Esophagus muscularis mucosa (tissue), 4 donors: ENCODE measurements at regions not wholly inside any gene's neighbourhood (a gene's known extent, or its start where the extent isn't known, plus 50 kb on each side); places are given as distances from the start of the nearest gene placed in this dataset.
A peak's percentile ranks its signal among the peaks of the same experiment; 100 is the strongest.

Source experiments
- DNase-seq: peaks from one replicate; pipeline ENCODE4 v3.0.0-alpha.2; 2017; ENCODE audit errors: extremely low spot score
- H3K27ac ChIP-seq, 4 donors: fragments of 200-600 bp; sonication (generic); replicated peaks in 1 of 4; 1 replicate in 3 of 4; 2 replicates in 1 of 4; pipeline ENCODE4 v1.5.1; 2016 to 2019; ENCODE audit warnings: mild to moderate bottlenecking in 1 of 4
- H3K27me3 ChIP-seq, 4 donors: fragments of 200-600 bp; sonication (generic); one replicate each; pipeline versions ENCODE4 v1.5.1 to v1.6.0; 2016 to 2019
- H3K36me3 ChIP-seq, 4 donors: fragments of 200-600 bp; sonication (generic); one replicate each; pipeline ENCODE4 v1.5.1; 2016 to 2019
- H3K4me1 ChIP-seq, 4 donors: fragments of 200-600 bp; sonication (generic); one replicate each; pipeline ENCODE4 v1.5.1; 2016 to 2019
- H3K4me3 ChIP-seq, 4 donors: fragments of 200-600 bp; sonication (generic); 1 replicate in 2 of 4; 2 replicates in 2 of 4; pipeline ENCODE4 v1.5.1; 2016 to 2019; ENCODE audit warnings: mild to moderate bottlenecking in 4 of 4, moderate library complexity in 1 of 4
- H3K9me3 ChIP-seq, 4 donors: fragments of 200-600 bp; sonication (generic); 1 replicate in 3 of 4; 2 replicates in 1 of 4; pipeline ENCODE4 v1.5.1; 2016 to 2019
- EP300 ChIP-seq: sonication (generic); formaldehyde crosslinking; IDR thresholded peaks from one replicate; pipeline ENCODE4 v1.6.1; 2017; ENCODE audit warnings: antibody characterized with exemption
- POLR2A ChIP-seq: fragments of 450-650 bp; IDR thresholded peaks from one replicate; pipeline ENCODE4 v1.6.1; 2017; ENCODE audit warnings: antibody characterized with exemption, moderate library complexity, mild to moderate bottlenecking, low read depth
- POLR2AphosphoS5 ChIP-seq, 2 donors: sonication (generic); formaldehyde crosslinking; IDR thresholded peaks; one replicate each; pipeline ENCODE4 v1.6.1; 2017; ENCODE audit warnings: antibody characterized with exemption in 2 of 2
- WGBS: methylation state at CpG from one replicate; pipeline ENCODE4 v1.1.5; 2018; 5-methylcytosine and 5-hydroxymethylcytosine counted together
- intact Hi-C: fragments of 100-400 bp; cut with DNase I; formaldehyde crosslinking; loops from one replicate; pipeline ENCODE4 v1.15.1; 2023
- TF ChIP-seq, protein P1 (sequence below), 3 experiments: fragments of 200-600 bp in 2 of 3; fragments of 450-650 bp in 1 of 3; sonication (generic) in 2 of 3; IDR thresholded peaks; one replicate each; pipeline ENCODE4 v1.5.1; 2017 to 2019; ENCODE audit warnings: antibody characterized with exemption in 3 of 3, mild to moderate bottlenecking in 2 of 3, moderate library complexity in 1 of 3

DNA sequence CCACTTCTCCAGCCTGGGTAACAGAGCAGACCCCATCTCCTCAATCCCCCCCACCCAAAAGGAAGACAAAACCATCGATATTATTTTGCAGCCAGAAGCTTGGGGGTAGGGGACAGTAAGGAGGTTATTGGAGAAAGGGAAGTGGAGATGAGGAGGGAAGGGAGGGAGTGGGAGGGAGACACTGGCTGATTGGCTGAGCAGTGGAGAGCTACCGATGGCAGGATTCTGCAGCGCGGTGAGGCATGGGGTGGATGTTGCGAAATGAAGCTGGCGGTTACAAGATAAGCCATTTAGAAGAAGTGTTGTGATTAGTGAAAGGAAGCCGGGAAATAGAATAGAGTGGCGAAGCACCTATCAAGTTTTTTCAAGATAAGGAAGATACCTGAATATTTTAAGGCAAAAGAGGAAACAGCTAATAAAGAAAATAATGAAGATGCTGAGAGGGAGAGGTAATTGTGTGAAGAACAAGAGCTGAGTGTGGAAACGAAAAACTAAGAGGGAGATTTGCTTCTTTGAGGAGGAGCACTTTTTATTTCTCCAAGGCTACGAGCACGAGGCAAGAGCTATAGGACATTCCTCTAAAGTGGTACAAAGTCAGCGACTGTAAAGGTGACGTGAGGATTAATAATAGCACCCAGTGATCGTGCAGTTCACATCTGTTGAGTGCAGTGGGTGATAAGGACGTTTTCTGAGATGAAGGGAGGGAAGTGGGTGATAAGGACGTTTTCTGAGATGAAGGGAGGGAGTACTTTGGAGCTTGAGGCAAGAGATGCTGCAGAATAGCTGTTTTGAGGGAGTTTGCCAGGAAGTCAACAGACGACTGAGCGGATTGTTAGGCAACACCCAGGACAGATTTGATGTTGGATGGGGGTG, 103.2 kb upstream of the KIF26B start:
- 71% methylated on average over 18 of the region's 18 CpGs for WGBS

DNA sequence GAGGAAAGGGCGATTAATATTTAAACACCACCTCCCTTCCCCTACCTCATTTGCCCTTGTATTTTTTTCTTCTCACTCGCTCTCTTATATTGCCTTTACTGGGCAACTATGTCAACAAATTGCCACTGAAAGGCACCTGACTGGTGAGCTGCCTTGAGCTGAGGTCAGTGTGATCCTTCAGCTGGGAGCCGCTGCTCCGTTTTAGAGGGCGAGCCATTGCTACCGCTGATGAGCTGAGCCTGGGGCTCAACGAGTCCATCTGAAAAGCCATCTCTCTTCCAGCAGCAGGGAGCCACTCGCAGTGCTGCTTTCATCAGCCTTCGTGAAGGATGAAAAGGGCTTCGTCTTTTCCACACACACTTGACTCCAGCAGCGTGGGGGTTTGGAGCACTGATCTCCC, 108.0 kb upstream of the KIF26B start:
- no peak overlapping the region for H3K4me3 ChIP-seq
- intact Hi-C loops = no loop called here
- no peaks in the 10 kb centered on the region for H3K9me3 ChIP-seq
- peaks cover 4 to 25% (median 10%) of the 10 kb centered on the region in 4 donors for H3K4me1 ChIP-seq
- no peaks in the 10 kb centered on the region for H3K36me3 ChIP-seq
- no peak for DNase-seq
- H3K27ac ChIP-seq = no peak overlapping the region
- TF ChIP-seq POLR2AphosphoS5 (IDR thresholded peaks at IDR 0.05) (no peak), EP300 (no peak), POLR2A (no peak)
- TF ChIP-seq, protein P1, sequence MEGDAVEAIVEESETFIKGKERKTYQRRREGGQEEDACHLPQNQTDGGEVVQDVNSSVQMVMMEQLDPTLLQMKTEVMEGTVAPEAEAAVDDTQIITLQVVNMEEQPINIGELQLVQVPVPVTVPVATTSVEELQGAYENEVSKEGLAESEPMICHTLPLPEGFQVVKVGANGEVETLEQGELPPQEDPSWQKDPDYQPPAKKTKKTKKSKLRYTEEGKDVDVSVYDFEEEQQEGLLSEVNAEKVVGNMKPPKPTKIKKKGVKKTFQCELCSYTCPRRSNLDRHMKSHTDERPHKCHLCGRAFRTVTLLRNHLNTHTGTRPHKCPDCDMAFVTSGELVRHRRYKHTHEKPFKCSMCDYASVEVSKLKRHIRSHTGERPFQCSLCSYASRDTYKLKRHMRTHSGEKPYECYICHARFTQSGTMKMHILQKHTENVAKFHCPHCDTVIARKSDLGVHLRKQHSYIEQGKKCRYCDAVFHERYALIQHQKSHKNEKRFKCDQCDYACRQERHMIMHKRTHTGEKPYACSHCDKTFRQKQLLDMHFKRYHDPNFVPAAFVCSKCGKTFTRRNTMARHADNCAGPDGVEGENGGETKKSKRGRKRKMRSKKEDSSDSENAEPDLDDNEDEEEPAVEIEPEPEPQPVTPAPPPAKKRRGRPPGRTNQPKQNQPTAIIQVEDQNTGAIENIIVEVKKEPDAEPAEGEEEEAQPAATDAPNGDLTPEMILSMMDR (IDR thresholded peaks at IDR 0.05) = no peak
- WGBS = 88% methylated on average over 11 of the region's 11 CpGs
- no peaks in the 10 kb centered on the region for H3K27me3 ChIP-seq

More for the DNA sequence above, 103.2 kb upstream of the KIF26B start:
- H3K4me1 ChIP-seq = no peaks in the 10 kb centered on the region
- H3K27me3 ChIP-seq = no peaks in the 10 kb centered on the region
- no peak overlapping the region for H3K27ac ChIP-seq
- no peak for TF ChIP-seq POLR2AphosphoS5 (IDR thresholded peaks at IDR 0.05)
- TF ChIP-seq, protein P1 (IDR thresholded peaks at IDR 0.05) = no peak
- no peak for TF ChIP-seq EP300
- TF ChIP-seq POLR2A = no peak
- no peak for DNase-seq
- intact Hi-C loops = no loop called here
- H3K9me3 ChIP-seq = no peaks in the 10 kb centered on the region
- no peak overlapping the region for H3K4me3 ChIP-seq
- H3K36me3 ChIP-seq = peaks cover 0 to 6% (median 2%) of the 10 kb centered on the region in 4 donors

DNA sequence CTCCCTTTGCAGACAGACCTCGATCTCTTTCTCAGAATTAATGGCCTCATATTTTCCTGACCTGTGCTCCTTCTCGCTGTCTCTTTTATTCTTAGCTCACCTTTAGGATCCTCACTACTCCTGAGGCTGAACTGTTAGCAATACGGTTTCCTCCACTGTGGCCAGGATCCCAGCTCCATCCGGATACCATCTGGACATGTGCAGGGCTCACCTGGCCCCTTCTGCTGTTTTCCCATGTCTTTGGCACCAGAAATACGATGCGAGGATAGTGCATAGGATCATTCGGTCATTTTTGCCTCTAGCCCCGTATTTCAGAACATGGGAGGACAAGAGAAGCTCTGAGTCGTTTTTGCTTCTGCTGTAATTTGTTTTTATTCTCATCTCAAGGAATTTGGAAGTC, 108.5 kb upstream of the KIF26B start:
- H3K27ac ChIP-seq = no peak overlapping the region
- no peaks in the 10 kb centered on the region for H3K36me3 ChIP-seq
- WGBS = 92% methylated on average over 9 of the region's 9 CpGs
- intact Hi-C loops = no loop called here
- TF ChIP-seq EP300 = no peak
- no peak for TF ChIP-seq POLR2A
- TF ChIP-seq POLR2AphosphoS5 (IDR thresholded peaks at IDR 0.05) = no peak
- TF ChIP-seq, protein P1 (IDR thresholded peaks at IDR 0.05) = no peak
- peaks cover 4 to 25% (median 10%) of the 10 kb centered on the region in 4 donors for H3K4me1 ChIP-seq
- no peaks in the 10 kb centered on the region for H3K27me3 ChIP-seq
- H3K4me3 ChIP-seq = no peak overlapping the region
- DNase-seq = no peak
- no peaks in the 10 kb centered on the region for H3K9me3 ChIP-seq

DNA sequence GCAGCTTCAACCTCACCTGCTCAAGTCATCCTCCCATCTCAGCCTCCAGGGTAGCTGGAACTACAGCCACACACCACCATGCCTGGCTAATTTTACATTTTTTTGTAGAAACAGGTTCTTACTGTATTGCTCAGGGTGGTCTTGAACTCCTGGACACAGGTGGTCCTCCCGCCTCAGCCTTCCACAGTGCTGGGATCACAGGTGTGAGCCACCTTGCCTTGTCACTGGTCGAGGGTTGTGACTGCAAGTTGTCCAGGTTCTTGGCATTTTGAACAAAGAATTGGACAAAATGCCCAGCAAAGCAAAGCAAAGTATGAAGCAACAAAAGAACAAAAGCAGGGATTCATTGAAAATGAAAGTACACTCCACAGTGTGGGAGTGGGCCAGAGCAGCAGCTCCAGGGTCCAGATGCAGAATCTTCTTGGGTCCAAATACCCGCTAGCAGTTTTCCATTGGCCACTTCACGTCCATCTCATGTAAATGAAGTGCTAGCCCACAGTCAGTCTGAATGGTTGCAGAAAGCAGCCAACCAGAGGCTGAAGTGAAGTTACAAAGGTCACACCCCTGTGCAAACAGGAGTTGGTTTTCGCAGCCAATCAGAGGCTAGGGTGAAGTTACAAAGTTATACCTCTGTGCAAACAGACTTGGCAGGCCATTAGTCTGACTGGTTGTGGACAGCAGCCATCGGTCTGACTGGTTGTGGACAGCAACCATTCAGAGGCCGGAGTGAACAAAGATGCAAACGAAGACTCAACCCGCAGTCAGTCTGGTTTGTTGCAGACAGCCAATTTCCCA, 109.5 kb upstream of the KIF26B start:
- DNase-seq = no peak
- Histone ChIP-seq H3K4me1 (peaks cover 4 to 25% (median 10%) of the 10 kb centered on the region in 4 donors), H3K27ac (no peak overlapping the region), H3K36me3 (no peaks in the 10 kb centered on the region), H3K4me3 (peak overlapping the region in 1 of 4 donors; percentile 11), H3K27me3 (no peaks in the 10 kb centered on the region), H3K9me3 (no peaks in the 10 kb centered on the region)
- whole genome bisulfite sequencing = 92% methylated on average over 6 of the region's 9 CpGs
- intact Hi-C loops = no loop called here
- TF ChIP-seq POLR2AphosphoS5 (IDR thresholded peaks at IDR 0.05) = no peak
- TF ChIP-seq EP300 = no peak
- no peak for TF ChIP-seq POLR2A
- TF ChIP-seq, protein P1 (IDR thresholded peaks at IDR 0.05) = no peak
